WTC11 (cell line): ENCODE measurements at regions not wholly inside any gene's neighbourhood (a gene's known extent, or its start where the extent isn't known, plus 50 kb on each side); places are given as distances from the start of the nearest gene placed in this dataset.

Experiments used
- AFF4 ChIP-seq: sonication (generic); formaldehyde crosslinking; IDR thresholded peaks from 2 replicates; pipeline ENCODE4 v1.8.1; 2023; ENCODE audit warnings: mild to moderate bottlenecking, missing genetic modification reagents, borderline replicate concordance
- ATF1 ChIP-seq: sonication (generic); formaldehyde crosslinking; IDR thresholded peaks from 2 replicates; pipeline ENCODE4 v1.8.1; 2023; ENCODE audit warnings: mild to moderate bottlenecking, moderate library complexity, missing genetic modification reagents
- CTCF ChIP-seq: fragments of 200-600 bp; IDR thresholded peaks from 2 replicates; pipeline ENCODE4 v1.8.0; 2022; ENCODE audit warnings: antibody characterized with exemption
- ETV6 ChIP-seq: sonication (generic); formaldehyde crosslinking; IDR thresholded peaks from 2 replicates; pipeline ENCODE4 v1.8.1; 2022; ENCODE audit warnings: mild to moderate bottlenecking, missing genetic modification reagents
- HMGA2 ChIP-seq: fragments of 250-450 bp; sonication (Bioruptor Pico); IDR thresholded peaks from 2 replicates; pipeline ENCODE4 v1.4.0; 2021; ENCODE audit warnings: mild to moderate bottlenecking, moderate library complexity
- TCF7 ChIP-seq: sonication (generic); formaldehyde crosslinking; IDR thresholded peaks from 2 replicates; pipeline ENCODE4 v1.8.0; 2022; ENCODE audit warnings: mild to moderate bottlenecking, low read depth, missing genetic modification reagents, moderate library complexity
- TEAD4 ChIP-seq: sonication (generic); formaldehyde crosslinking; IDR thresholded peaks from 2 replicates; pipeline ENCODE4 v1.8.0; 2022; ENCODE audit warnings: mild to moderate bottlenecking, missing genetic modification reagents
- ZNF263 ChIP-seq: sonication (generic); formaldehyde crosslinking; IDR thresholded peaks from 2 replicates; pipeline ENCODE4 v1.8.1; 2022; ENCODE audit warnings: low read depth, mild to moderate bottlenecking, moderate library complexity, missing genetic modification reagents
- TF ChIP-seq, protein P1 (sequence below): sonication (generic); formaldehyde crosslinking; IDR thresholded peaks from 2 replicates; pipeline ENCODE4 v1.8.1; 2022; ENCODE audit warnings: mild to moderate bottlenecking, moderate library complexity, missing genetic modification reagents
- TF ChIP-seq, protein P2 (sequence below): sonication (generic); formaldehyde crosslinking; IDR thresholded peaks from 2 replicates; pipeline ENCODE4 v1.8.1; 2023; ENCODE audit warnings: mild to moderate bottlenecking, moderate library complexity, missing genetic modification reagents

GRCh38 chr3:160622263-160623045 lies 54.5 kb upstream of the ARL14 start:
- TF ChIP-seq CTCF (no peak), TCF7 (CRISPR knock-in tag) (no peak), AFF4 (CRISPR knock-in tag) (no peak), ZNF263 (CRISPR knock-in tag) (no peak), ATF1 (CRISPR knock-in tag) (no peak), HMGA2 (CRISPR knock-in tag) (no peak), TEAD4 (CRISPR knock-in tag) (no peak), ETV6 (CRISPR knock-in tag) (no peak)
- TF ChIP-seq, protein P1, sequence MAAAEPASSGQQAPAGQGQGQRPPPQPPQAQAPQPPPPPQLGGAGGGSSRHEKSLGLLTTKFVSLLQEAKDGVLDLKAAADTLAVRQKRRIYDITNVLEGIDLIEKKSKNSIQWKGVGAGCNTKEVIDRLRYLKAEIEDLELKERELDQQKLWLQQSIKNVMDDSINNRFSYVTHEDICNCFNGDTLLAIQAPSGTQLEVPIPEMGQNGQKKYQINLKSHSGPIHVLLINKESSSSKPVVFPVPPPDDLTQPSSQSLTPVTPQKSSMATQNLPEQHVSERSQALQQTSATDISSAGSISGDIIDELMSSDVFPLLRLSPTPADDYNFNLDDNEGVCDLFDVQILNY (CRISPR knock-in tag) = no peak
- TF ChIP-seq, protein P2, sequence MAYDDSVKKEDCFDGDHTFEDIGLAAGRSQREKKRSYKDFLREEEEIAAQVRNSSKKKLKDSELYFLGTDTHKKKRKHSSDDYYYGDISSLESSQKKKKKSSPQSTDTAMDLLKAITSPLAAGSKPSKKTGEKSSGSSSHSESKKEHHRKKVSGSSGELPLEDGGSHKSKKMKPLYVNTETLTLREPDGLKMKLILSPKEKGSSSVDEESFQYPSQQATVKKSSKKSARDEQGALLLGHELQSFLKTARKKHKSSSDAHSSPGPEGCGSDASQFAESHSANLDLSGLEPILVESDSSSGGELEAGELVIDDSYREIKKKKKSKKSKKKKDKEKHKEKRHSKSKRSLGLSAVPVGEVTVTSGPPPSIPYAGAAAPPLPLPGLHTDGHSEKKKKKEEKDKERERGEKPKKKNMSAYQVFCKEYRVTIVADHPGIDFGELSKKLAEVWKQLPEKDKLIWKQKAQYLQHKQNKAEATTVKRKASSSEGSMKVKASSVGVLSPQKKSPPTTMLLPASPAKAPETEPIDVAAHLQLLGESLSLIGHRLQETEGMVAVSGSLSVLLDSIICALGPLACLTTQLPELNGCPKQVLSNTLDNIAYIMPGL (CRISPR knock-in tag) = no peak
